Loucy (cell line): ENCODE measurements at regions not wholly inside any gene's neighbourhood (a gene's known extent, or its start where the extent isn't known, plus 50 kb on each side); places are given as distances from the start of the nearest gene placed in this dataset.

Source experiments
- H2AFZ ChIP-seq: fragments of 200-600 bp; sonication (generic); 2 replicates; pipeline ENCODE4 v1.6.0; 2016; ENCODE audit warnings: antibody characterized with exemption, mild to moderate bottlenecking, low read length, moderate library complexity
- H3F3A ChIP-seq: fragments of 200-600 bp; 2 replicates; pipeline ENCODE4 v1.6.0; 2016; ENCODE audit warnings: antibody characterized with exemption, low read depth, mild to moderate bottlenecking
- H3K27me3 ChIP-seq: fragments of 200-600 bp; sonication (generic); 2 replicates; pipeline ENCODE4 v1.6.1; 2014; ENCODE audit warnings: low read length, mild to moderate bottlenecking; ENCODE audit not compliant: insufficient read depth, poor library complexity, severe bottlenecking
- H3K36me3 ChIP-seq: fragments of 200-600 bp; sonication (generic); 2 replicates; pipeline ENCODE4 v1.6.1; 2016; ENCODE audit warnings: low read length; ENCODE audit not compliant: insufficient read depth
- H3K4me1 ChIP-seq: fragments of 200-600 bp; sonication (generic); 2 replicates; pipeline ENCODE4 v1.5.1; 2014; ENCODE audit warnings: low read length, mild to moderate bottlenecking; ENCODE audit not compliant: insufficient read depth, poor library complexity, severe bottlenecking
- H3K4me2 ChIP-seq: fragments of 200-600 bp; sonication (generic); 2 replicates; pipeline ENCODE4 v1.6.0; 2014; ENCODE audit warnings: antibody characterized with exemption, low read length, low read depth, mild to moderate bottlenecking; ENCODE audit not compliant: poor library complexity, severe bottlenecking
- H3K4me3 ChIP-seq: fragments of 200-600 bp; sonication (generic); 2 replicates; pipeline ENCODE4 v1.5.1; 2014; ENCODE audit warnings: low read length, mild to moderate bottlenecking, mixed read lengths; ENCODE audit not compliant: poor library complexity, severe bottlenecking
- H3K79me2 ChIP-seq: fragments of 200-600 bp; sonication (generic); 2 replicates; pipeline ENCODE4 v1.6.1; 2014; ENCODE audit warnings: low read length; ENCODE audit not compliant: insufficient read depth
- H3K9ac ChIP-seq: fragments of 200-600 bp; sonication (generic); 2 replicates; pipeline ENCODE4 v1.6.0; 2014; ENCODE audit warnings: mild to moderate bottlenecking, low read depth, low read length, moderate library complexity; ENCODE audit not compliant: poor library complexity, severe bottlenecking
- H3K9me2 ChIP-seq: fragments of 200-600 bp; sonication (generic); replicated peaks from 2 replicates; pipeline ENCODE4 v1.6.1; 2016; ENCODE audit warnings: low read depth, low read length, mixed read lengths
- H3K9me3 ChIP-seq: fragments of 200-600 bp; sonication (generic); 2 replicates; pipeline ENCODE4 v1.6.1; 2014; ENCODE audit warnings: mild to moderate bottlenecking, antibody characterized with exemption, low read length, low read depth; ENCODE audit not compliant: insufficient read depth
- H4K20me1 ChIP-seq: fragments of 200-600 bp; sonication (generic); 2 replicates; pipeline ENCODE4 v1.6.0; 2014; ENCODE audit warnings: antibody characterized with exemption, low read length, mild to moderate bottlenecking; ENCODE audit not compliant: insufficient read depth, poor library complexity, severe bottlenecking
- CTCF ChIP-seq: fragments of 200-600 bp; sonication (generic); conservative IDR thresholded peaks from 2 replicates; pipeline ENCODE4 v1.5.1; 2014; ENCODE audit warnings: mild to moderate bottlenecking, antibody characterized with exemption, low read length
- EZH2phosphoT487 ChIP-seq: fragments of 200-600 bp; IDR thresholded peaks from 2 replicates; pipeline ENCODE4 v1.6.1; 2018; ENCODE audit warnings: antibody characterized with exemption, mild to moderate bottlenecking, moderate library complexity, borderline replicate concordance

- Histone ChIP-seq H4K20me1 (no peaks in the 10 kb centered on the region), H3K27me3 (no peaks in the 10 kb centered on the region), H3K9me3 (no peaks in the 10 kb centered on the region), H2AFZ (no peak overlapping the region), H3K9me2 (no peaks in the 10 kb centered on the region), H3K4me1 (peaks cover 22% of the 10 kb centered on the region), H3K79me2 (no peaks in the 10 kb centered on the region), H3K4me3 (no peak overlapping the region), H3F3A (no peaks in the 10 kb centered on the region), H3K36me3 (no peaks in the 10 kb centered on the region), H3K4me2 (no peak overlapping the region), H3K9ac (no peak overlapping the region)
- TF ChIP-seq CTCF: no peak
- no peak for TF ChIP-seq EZH2phosphoT487
Observed at GRCh38 chr3:72176537-72177041, 391.6 kb upstream of the PROK2 start.

GRCh38 chr3:72175296-72175858 lies 390.4 kb upstream of the PROK2 start:
- H3K4me2 ChIP-seq: no peak overlapping the region
- no peaks in the 10 kb centered on the region for H3K27me3 ChIP-seq
- H3K4me3 ChIP-seq: no peak overlapping the region
- H3K9me3 ChIP-seq: no peaks in the 10 kb centered on the region
- no peaks in the 10 kb centered on the region for H3F3A ChIP-seq
- H3K79me2 ChIP-seq: no peaks in the 10 kb centered on the region
- TF ChIP-seq CTCF (no peak), EZH2phosphoT487 (no peak)
- H2AFZ ChIP-seq: no peak overlapping the region
- no peak overlapping the region for H3K9ac ChIP-seq
- no peaks in the 10 kb centered on the region for H4K20me1 ChIP-seq
- no peaks in the 10 kb centered on the region for H3K36me3 ChIP-seq
- peaks cover 22% of the 10 kb centered on the region for H3K4me1 ChIP-seq
- H3K9me2 ChIP-seq: no peaks in the 10 kb centered on the region

- no peaks in the 10 kb centered on the region for H3K9me2 ChIP-seq
- H3F3A ChIP-seq: no peaks in the 10 kb centered on the region
- no peak overlapping the region for H3K4me2 ChIP-seq
- H3K36me3 ChIP-seq: no peaks in the 10 kb centered on the region
- no peaks in the 10 kb centered on the region for H3K27me3 ChIP-seq
- H3K79me2 ChIP-seq: no peaks in the 10 kb centered on the region
- no peak overlapping the region for H3K9ac ChIP-seq
- H3K9me3 ChIP-seq: no peaks in the 10 kb centered on the region
- peaks cover 22% of the 10 kb centered on the region for H3K4me1 ChIP-seq
- H2AFZ ChIP-seq: no peak overlapping the region
- no peaks in the 10 kb centered on the region for H4K20me1 ChIP-seq
- TF ChIP-seq EZH2phosphoT487: no peak
- TF ChIP-seq CTCF: no peak
- H3K4me3 ChIP-seq: no peak overlapping the region
Observed at GRCh38 chr3:72174890-72175289, 389.9 kb upstream of the PROK2 start.
